ENCODE measurements at regions not wholly inside any gene's neighbourhood (a gene's known extent, or its start where the extent isn't known, plus 50 kb on each side); places are given as distances from the start of the nearest gene placed in this dataset.

DNA sequence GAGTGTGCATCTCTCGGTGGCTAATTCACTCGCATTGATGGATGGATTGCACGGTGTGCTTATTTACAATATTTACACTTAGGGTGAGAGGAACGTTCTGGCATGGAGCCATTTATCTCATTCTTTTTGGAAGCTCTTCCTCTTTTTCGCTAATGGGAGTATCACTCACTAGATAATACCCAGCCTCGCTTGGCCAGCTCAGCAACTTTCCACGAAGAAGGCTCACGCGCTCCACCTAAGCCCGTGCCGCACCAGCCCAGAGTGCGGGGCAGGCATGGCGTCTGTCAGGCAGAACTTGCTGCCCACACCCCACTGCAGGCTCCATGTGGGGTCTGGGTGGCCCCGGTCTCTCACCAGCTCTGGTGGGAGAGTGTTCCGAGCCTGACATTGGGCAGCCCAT, 484.9 kb downstream of the NPHP4 start:
- intact Hi-C loops (cut with DNase I): loop anchor here (5.0 kb wide), 1 partner anchor 410 kb away; no protein-coding TSS in a partner anchor
- Histone ChIP-seq H3K4me3 (no peak overlapping the region), H3K4me1 (replicated peaks) (no peaks in the 10 kb centered on the region), H3K27ac (no peak overlapping the region), H3K27me3 (replicated peaks; ENCODE audit: insufficient read depth) (no peaks in the 10 kb centered on the region), H3K36me3 (no peaks in the 10 kb centered on the region), H3K9me3 (no peaks in the 10 kb centered on the region)
- no peak for TF ChIP-seq POLR2AphosphoS5 (IDR thresholded peaks at IDR 0.05)
- TF ChIP-seq, protein P1, sequence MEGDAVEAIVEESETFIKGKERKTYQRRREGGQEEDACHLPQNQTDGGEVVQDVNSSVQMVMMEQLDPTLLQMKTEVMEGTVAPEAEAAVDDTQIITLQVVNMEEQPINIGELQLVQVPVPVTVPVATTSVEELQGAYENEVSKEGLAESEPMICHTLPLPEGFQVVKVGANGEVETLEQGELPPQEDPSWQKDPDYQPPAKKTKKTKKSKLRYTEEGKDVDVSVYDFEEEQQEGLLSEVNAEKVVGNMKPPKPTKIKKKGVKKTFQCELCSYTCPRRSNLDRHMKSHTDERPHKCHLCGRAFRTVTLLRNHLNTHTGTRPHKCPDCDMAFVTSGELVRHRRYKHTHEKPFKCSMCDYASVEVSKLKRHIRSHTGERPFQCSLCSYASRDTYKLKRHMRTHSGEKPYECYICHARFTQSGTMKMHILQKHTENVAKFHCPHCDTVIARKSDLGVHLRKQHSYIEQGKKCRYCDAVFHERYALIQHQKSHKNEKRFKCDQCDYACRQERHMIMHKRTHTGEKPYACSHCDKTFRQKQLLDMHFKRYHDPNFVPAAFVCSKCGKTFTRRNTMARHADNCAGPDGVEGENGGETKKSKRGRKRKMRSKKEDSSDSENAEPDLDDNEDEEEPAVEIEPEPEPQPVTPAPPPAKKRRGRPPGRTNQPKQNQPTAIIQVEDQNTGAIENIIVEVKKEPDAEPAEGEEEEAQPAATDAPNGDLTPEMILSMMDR (IDR thresholded peaks at IDR 0.05): no peak
- 27% methylated on average over 14 of the region's 15 CpGs for WGBS
- DNase-seq (ENCODE audit: low spot score): no peak

DNA sequence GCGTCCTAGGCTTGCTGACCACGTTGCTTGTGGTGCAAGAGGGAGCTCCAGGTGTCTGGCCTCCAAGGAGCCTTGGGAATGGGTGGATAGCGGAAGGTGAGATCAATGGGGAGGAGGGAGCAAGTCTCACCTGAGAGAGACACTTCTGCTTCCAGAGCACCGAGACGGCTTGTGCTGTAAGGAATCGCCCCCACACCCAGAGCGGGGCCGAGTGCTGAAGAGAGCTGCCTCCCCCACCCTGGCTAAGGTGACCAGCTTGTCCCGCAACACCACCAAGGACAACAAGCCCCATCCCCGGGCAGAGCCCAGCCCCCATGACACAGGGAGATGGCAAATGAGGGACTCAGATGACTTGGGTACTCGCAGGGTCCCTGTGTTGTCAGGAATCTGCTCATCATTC, 485.6 kb downstream of the NPHP4 start:
- Histone ChIP-seq H3K27me3 (replicated peaks; ENCODE audit: insufficient read depth) (no peaks in the 10 kb centered on the region), H3K4me1 (replicated peaks) (no peaks in the 10 kb centered on the region), H3K36me3 (no peaks in the 10 kb centered on the region), H3K27ac (no peak overlapping the region), H3K4me3 (no peak overlapping the region), H3K9me3 (no peaks in the 10 kb centered on the region)
- DNase-seq (ENCODE audit: low spot score): no peak
- no peak for TF ChIP-seq POLR2AphosphoS5 (IDR thresholded peaks at IDR 0.05)
- intact Hi-C loops (cut with DNase I): loop anchor here (5.0 kb wide), 1 partner anchor 411 kb away; no protein-coding TSS in a partner anchor
- 90% methylated on average over 11 of the region's 11 CpGs for WGBS

DNA sequence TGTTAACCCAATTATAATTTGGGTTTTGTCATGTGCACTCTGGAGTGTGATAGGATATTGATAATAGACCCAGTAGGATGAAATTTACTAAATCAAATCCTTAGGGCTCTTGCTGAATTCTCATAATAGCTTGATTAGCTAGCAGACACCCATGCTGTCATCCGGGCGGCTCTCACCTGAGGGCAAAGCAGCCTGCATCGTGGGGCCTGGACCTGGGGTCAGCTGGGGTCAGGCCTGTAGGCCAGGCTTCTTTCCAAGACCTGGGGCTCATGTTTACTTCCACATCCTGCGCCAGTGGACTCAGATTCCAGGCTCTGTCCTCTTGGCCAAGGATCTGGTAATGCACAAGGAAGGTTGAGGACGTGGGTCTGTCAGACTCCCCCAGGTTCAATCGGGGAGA, 486.3 kb downstream of the NPHP4 start:
- Histone ChIP-seq H3K4me1 (replicated peaks) (no peaks in the 10 kb centered on the region), H3K27ac (no peak overlapping the region), H3K27me3 (replicated peaks; ENCODE audit: insufficient read depth) (no peaks in the 10 kb centered on the region), H3K9me3 (no peaks in the 10 kb centered on the region), H3K36me3 (no peaks in the 10 kb centered on the region), H3K4me3 (no peak overlapping the region)
- WGBS: 94% methylated on average over 6 of the region's 6 CpGs
- DNase-seq (ENCODE audit: low spot score): no peak
- TF ChIP-seq POLR2AphosphoS5 (IDR thresholded peaks at IDR 0.05) (no peak), POLR2A (IDR thresholded peaks at IDR 0.05) (no peak)
- TF ChIP-seq, protein P1 (IDR thresholded peaks at IDR 0.05): no peak
- intact Hi-C loops (cut with DNase I): loop anchor here (5.0 kb wide), 1 partner anchor 411 kb away; no protein-coding TSS in a partner anchor

DNA sequence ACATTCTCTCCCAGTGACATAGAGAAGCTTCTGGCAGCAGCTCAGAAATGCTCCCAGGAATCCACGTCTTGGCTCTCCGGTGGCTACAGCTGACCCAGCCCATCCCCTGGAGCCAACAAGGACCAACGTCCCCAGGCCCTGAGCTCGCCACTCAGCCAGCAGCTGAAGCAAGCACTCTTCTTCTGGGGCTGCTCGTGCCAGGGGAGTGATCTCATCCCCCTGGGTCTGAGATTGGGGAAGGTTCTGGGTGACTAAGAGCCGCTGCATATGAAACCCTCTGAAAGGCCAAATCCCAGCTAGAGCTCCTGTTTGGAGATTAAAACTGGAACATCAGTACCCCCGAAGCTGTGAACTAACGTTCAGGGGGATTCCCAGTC, 487.9 kb downstream of the NPHP4 start:
- no peaks in the 10 kb centered on the region for H3K27me3 ChIP-seq (replicated peaks; ENCODE audit: insufficient read depth)
- DNase-seq (ENCODE audit: low spot score): no peak
- no peaks in the 10 kb centered on the region for H3K4me1 ChIP-seq (replicated peaks)
- H3K9me3 ChIP-seq: no peaks in the 10 kb centered on the region
- 58% methylated on average over 8 of the region's 8 CpGs for WGBS
- peak overlapping the region in 1 of 2 donors; percentile 25 for H3K27ac ChIP-seq
- H3K4me3 ChIP-seq: no peak overlapping the region
- no peak for TF ChIP-seq POLR2AphosphoS5 (IDR thresholded peaks at IDR 0.05)
- no peak for TF ChIP-seq POLR2A (IDR thresholded peaks at IDR 0.05)
- TF ChIP-seq, protein P1 (IDR thresholded peaks at IDR 0.05): no peak
- H3K36me3 ChIP-seq: no peaks in the 10 kb centered on the region
- intact Hi-C loops (cut with DNase I): no loop called here

DNA sequence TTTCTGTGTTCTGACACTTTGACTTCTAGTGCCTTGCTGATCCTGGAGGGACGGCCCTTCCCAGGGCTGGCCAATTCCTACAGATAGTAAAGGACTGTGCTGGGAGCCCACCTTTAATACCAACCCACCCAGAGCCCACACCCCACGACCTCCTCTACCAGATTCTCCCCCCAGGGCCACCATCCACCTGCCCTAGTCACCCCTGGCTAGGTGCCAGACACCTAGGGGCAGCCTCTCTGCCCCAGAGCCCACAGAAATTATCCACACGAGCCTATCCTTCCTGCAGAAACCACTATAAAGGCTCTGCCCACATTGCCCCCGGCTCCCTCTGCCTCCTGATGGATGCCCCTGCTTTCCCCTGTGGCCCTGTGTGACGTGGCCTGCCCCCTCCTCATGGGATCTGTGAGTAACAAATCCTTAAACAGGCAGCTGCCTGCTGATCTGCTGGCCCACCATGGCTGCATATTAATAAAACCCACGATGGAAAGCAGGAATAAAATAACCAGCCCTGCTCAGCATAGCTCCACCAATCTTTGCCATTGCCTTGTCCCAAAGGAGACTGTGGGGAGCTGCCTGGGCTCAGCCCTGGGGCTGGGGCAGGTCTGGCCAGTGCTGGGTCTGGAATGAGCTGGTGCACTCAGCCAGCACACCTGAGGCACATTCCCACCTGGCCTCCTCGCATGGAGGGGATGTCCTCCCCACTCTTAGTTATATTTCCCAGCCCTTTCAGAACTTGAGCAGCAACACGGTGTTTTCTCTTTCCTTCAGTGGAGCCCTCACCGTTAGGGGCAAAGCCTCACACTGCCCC, 488.5 kb downstream of the NPHP4 start:
- Histone ChIP-seq H3K4me1 (replicated peaks) (no peaks in the 10 kb centered on the region), H3K4me3 (no peak overlapping the region), H3K9me3 (no peaks in the 10 kb centered on the region), H3K36me3 (no peaks in the 10 kb centered on the region), H3K27me3 (replicated peaks; ENCODE audit: insufficient read depth) (no peaks in the 10 kb centered on the region), H3K27ac (peak overlapping the region; percentile 22 to 25)
- 61% methylated on average over 9 of the region's 9 CpGs for WGBS
- DNase-seq (ENCODE audit: low spot score): no peak
- intact Hi-C loops (cut with DNase I): no loop called here
- TF ChIP-seq POLR2AphosphoS5 (IDR thresholded peaks at IDR 0.05) (no peak), POLR2A (IDR thresholded peaks at IDR 0.05) (no peak)
- TF ChIP-seq, protein P1 (IDR thresholded peaks at IDR 0.05): no peak

Data from prostate gland (tissue), 2 donors.